Gastrocnemius medialis (tissue), 4 donors: ENCODE measurements at regions not wholly inside any gene's neighbourhood (a gene's known extent, or its start where the extent isn't known, plus 50 kb on each side); places are given as distances from the start of the nearest gene placed in this dataset.

Experiments
- ATAC-seq, 2 donors: fragments of 150-250 bp; one replicate each; pipeline ENCODE4 v1.9.1; 2016
- DNase-seq, 2 donors: peaks; one replicate each; pipeline ENCODE4 v3.0.0-alpha.2; 2019
- H3K27ac ChIP-seq, 4 donors: fragments of 200-600 bp; sonication (generic); 1 replicate in 1 of 4; 2 replicates in 3 of 4; pipeline ENCODE4 v1.5.1; 2016 to 2018; ENCODE audit warnings: mild to moderate bottlenecking in 2 of 4, moderate library complexity in 1 of 4
- H3K27me3 ChIP-seq, 3 donors: fragments of 200-600 bp; sonication (generic) in 2 of 3; 1 replicate in 1 of 3; 2 replicates in 2 of 3; pipeline versions ENCODE4 v1.5.1 to v1.6.0; 2016 to 2019; ENCODE audit warnings: mild to moderate bottlenecking in 1 of 3, moderate library complexity in 1 of 3
- H3K36me3 ChIP-seq, 2 donors: fragments of 200-600 bp; sonication (generic) in 1 of 2; one replicate each; pipeline ENCODE4 v1.5.1; 2017 to 2018
- H3K4me1 ChIP-seq, 2 donors: fragments of 200-600 bp; sonication (generic) in 1 of 2; one replicate each; pipeline ENCODE4 v1.5.1; 2016 to 2017; ENCODE audit warnings: mild to moderate bottlenecking in 2 of 2
- H3K4me3 ChIP-seq, 4 donors: fragments of 200-600 bp; sonication (generic) in 3 of 4; 1 replicate in 1 of 4; 2 replicates in 3 of 4; pipeline ENCODE4 v1.5.1; 2016 to 2019; ENCODE audit warnings: mild to moderate bottlenecking in 2 of 4
- H3K9me3 ChIP-seq, 3 donors: fragments of 200-600 bp; sonication (generic) in 2 of 3; 1 replicate in 1 of 3; 2 replicates in 2 of 3; pipeline ENCODE4 v1.5.1; 2016 to 2019
- POLR2A ChIP-seq, 2 donors: fragments of 450-650 bp; IDR thresholded peaks; one replicate each; pipeline ENCODE4 v1.6.1; 2017; ENCODE audit warnings: antibody characterized with exemption in 2 of 2, mild to moderate bottlenecking in 2 of 2, moderate library complexity in 2 of 2
- in situ Hi-C, 4 donors: fragments of 200-750 bp; cut with MboI; loops; one replicate each; pipeline versions ENCODE4 v1.15.0 to v1.8.0; 2017; ENCODE audit warnings: low sequenced_read_pairs in 4 of 4
- intact Hi-C: fragments of 100-400 bp; cut with DNase I; formaldehyde crosslinking; loops from one replicate; pipeline ENCODE4 v1.15.1; 2023; ENCODE audit warnings: low total_unique reads
- TF ChIP-seq, protein P1 (sequence below), 5 experiments: fragments of 450-650 bp in 3 of 5; fragments of 200-600 bp in 2 of 5; sonication (generic) in 2 of 5; IDR thresholded peaks in 4 of 5; conservative IDR thresholded peaks in 1 of 5; 1 replicate in 4 of 5; 2 replicates in 1 of 5; pipeline ENCODE4 v1.5.1; 2016 to 2019; ENCODE audit warnings: antibody characterized with exemption in 5 of 5, mild to moderate bottlenecking in 3 of 5, moderate library complexity in 3 of 5

DNA sequence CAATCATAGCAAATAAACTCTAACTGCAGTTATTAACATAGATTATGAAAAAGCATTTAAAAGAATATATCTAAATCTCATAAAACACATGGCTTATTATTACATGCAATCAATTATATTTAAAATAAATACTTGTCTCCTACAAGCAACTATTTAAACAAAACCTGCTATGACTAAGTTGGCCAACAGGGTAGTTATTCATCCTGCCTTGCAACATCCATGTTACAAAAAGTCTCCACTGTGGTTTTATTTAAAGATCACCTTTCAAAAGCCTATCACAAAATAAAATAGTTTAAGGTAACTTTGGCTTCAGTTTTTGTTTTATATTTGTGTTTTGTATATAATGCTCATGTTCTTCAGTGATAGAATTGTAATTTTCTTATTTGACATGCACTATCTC lies 1127.0 kb upstream of the MAP3K7 start:
- DNase-seq (no peak), ATAC-seq (no peak)
- Histone ChIP-seq H3K36me3 (no peaks in the 10 kb centered on the region), H3K27ac (no peak overlapping the region), H3K4me3 (no peak overlapping the region), H3K9me3 (no peaks in the 10 kb centered on the region), H3K4me1 (no peaks in the 10 kb centered on the region), H3K27me3 (no peaks in the 10 kb centered on the region)
- TF ChIP-seq, protein P1, sequence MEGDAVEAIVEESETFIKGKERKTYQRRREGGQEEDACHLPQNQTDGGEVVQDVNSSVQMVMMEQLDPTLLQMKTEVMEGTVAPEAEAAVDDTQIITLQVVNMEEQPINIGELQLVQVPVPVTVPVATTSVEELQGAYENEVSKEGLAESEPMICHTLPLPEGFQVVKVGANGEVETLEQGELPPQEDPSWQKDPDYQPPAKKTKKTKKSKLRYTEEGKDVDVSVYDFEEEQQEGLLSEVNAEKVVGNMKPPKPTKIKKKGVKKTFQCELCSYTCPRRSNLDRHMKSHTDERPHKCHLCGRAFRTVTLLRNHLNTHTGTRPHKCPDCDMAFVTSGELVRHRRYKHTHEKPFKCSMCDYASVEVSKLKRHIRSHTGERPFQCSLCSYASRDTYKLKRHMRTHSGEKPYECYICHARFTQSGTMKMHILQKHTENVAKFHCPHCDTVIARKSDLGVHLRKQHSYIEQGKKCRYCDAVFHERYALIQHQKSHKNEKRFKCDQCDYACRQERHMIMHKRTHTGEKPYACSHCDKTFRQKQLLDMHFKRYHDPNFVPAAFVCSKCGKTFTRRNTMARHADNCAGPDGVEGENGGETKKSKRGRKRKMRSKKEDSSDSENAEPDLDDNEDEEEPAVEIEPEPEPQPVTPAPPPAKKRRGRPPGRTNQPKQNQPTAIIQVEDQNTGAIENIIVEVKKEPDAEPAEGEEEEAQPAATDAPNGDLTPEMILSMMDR (IDR thresholded peaks at IDR 0.05 in 4 of 5, conservative IDR thresholded peaks at IDR 0.05 in 1 of 5) = no peak
- TF ChIP-seq POLR2A (IDR thresholded peaks at IDR 0.05) = no peak
- intact Hi-C loops (no loop called here), in situ Hi-C loops (no loop called here)

DNA sequence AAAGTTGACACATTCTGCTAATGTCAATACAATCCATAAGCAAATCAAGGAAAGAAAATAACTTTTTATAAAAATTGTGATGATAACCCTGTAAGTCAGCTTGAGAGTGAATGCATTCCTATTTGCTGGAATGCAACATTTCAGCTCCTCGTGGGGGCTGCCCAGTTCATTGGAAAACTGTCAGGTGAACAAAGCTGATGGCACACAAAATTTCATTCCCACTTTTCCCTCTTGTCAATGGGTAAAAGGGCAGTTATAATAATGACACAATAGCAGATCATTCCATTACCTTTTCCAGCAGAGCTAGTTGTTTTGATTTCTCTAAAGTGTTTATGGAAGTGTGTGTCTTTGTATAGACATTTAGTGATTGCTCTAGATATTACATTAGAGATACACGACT lies 1124.6 kb upstream of the MAP3K7 start:
- intact Hi-C loops (no loop called here), in situ Hi-C loops (no loop called here)
- H3K27ac ChIP-seq = no peak overlapping the region
- H3K4me3 ChIP-seq = no peak overlapping the region
- TF ChIP-seq, protein P1 (IDR thresholded peaks at IDR 0.05 in 4 of 5, conservative IDR thresholded peaks at IDR 0.05 in 1 of 5) = no peak
- no peak for TF ChIP-seq POLR2A (IDR thresholded peaks at IDR 0.05)
- H3K27me3 ChIP-seq = no peaks in the 10 kb centered on the region
- no peaks in the 10 kb centered on the region for H3K9me3 ChIP-seq
- H3K36me3 ChIP-seq = no peaks in the 10 kb centered on the region
- DNase-seq (no peak), ATAC-seq (no peak)
- H3K4me1 ChIP-seq = no peaks in the 10 kb centered on the region

DNA sequence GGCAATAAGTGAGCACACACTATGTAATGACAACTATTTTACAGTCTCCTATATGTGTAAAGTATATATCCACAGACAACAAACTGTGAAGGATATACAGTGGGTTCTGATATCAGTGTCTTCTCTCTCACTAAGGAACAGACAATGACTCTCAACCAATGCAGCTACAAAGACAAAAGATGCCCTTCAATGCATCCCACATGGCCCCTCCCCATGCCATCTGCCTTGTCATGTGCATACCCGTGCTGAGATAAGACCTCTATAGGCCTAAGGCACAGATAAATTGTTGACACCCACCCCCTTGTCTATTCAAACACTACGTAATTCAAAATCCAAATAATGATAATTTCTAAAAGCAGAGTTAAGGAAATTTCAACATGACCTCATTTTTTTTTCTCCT lies 1123.5 kb upstream of the MAP3K7 start:
- no peaks in the 10 kb centered on the region for H3K9me3 ChIP-seq
- DNase-seq (no peak), ATAC-seq (no peak)
- in situ Hi-C loops (no loop called here), intact Hi-C loops (no loop called here)
- no peaks in the 10 kb centered on the region for H3K36me3 ChIP-seq
- no peak overlapping the region for H3K4me3 ChIP-seq
- no peaks in the 10 kb centered on the region for H3K27me3 ChIP-seq
- TF ChIP-seq, protein P1 (IDR thresholded peaks at IDR 0.05 in 4 of 5, conservative IDR thresholded peaks at IDR 0.05 in 1 of 5) = no peak
- TF ChIP-seq POLR2A (IDR thresholded peaks at IDR 0.05) = no peak
- H3K27ac ChIP-seq = no peak overlapping the region
- no peaks in the 10 kb centered on the region for H3K4me1 ChIP-seq

DNA sequence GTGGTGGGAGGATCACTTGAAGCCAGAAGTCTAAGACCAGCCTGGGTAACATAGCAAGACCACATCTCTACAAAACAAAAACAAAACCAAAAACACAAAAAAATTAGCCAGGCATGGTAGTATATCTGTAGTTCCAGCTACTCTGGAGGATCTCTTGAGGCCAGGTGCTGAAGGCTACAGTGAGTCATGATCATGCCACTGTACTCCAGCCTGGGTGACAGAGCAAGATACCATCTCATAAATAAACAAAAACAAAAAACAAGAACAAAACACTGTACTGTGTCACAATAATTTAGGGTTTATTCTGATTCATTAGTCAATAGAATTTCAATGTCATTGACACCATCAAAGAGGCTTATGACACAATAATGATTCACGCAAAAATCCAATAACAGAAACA lies 1121.7 kb upstream of the MAP3K7 start:
- DNase-seq (no peak), ATAC-seq (no peak)
- Histone ChIP-seq H3K4me1 (no peaks in the 10 kb centered on the region), H3K4me3 (no peak overlapping the region), H3K27ac (no peak overlapping the region), H3K9me3 (no peaks in the 10 kb centered on the region), H3K27me3 (no peaks in the 10 kb centered on the region), H3K36me3 (no peaks in the 10 kb centered on the region)
- no peak for TF ChIP-seq POLR2A (IDR thresholded peaks at IDR 0.05)
- TF ChIP-seq, protein P1 (IDR thresholded peaks at IDR 0.05 in 4 of 5, conservative IDR thresholded peaks at IDR 0.05 in 1 of 5) = no peak
- intact Hi-C loops = no loop called here
- in situ Hi-C loops = no loop called here

DNA sequence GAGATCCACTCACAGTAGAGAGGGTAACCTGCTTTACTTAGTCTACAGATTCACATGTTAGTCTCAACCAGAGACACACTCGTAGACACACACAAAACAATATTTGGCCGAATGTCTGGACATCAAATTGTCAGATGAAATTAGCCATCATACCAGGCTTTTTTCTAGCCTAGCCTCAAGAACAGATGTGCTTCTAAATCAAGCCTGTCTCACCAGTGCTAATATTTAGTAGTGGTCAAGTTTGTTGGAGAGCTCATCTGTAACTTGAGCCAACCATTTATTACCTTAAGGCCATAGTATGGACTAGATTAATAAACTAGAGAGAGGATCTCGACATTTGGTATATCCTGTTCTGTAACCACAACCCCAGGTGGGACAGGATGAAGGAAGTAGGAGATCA lies 1118.8 kb upstream of the MAP3K7 start:
- H3K4me1 ChIP-seq = no peaks in the 10 kb centered on the region
- no peaks in the 10 kb centered on the region for H3K36me3 ChIP-seq
- H3K9me3 ChIP-seq = no peaks in the 10 kb centered on the region
- in situ Hi-C loops = no loop called here
- no peak for TF ChIP-seq POLR2A (IDR thresholded peaks at IDR 0.05)
- TF ChIP-seq, protein P1 (IDR thresholded peaks at IDR 0.05 in 4 of 5, conservative IDR thresholded peaks at IDR 0.05 in 1 of 5) = no peak
- no peak overlapping the region for H3K4me3 ChIP-seq
- ATAC-seq = no peak
- intact Hi-C loops = no loop called here
- no peak for DNase-seq
- no peak overlapping the region for H3K27ac ChIP-seq
- no peaks in the 10 kb centered on the region for H3K27me3 ChIP-seq
